GM19397 (cell line): ENCODE measurements at regions not wholly inside any gene's neighbourhood (a gene's known extent, or its start where the extent isn't known, plus 50 kb on each side); places are given as distances from the start of the nearest gene placed in this dataset.
"Not testable (repeated sequence)": the region's sequence is repeated elsewhere in the genome, so short reads cannot be mapped to it uniquely, and the experiment has no call there.

Experiments used
- ATAC-seq: cut with Tn5 transposase; IDR thresholded peaks from one replicate; pipeline ENCODE4 v1.9.1; 2021; ENCODE audit warnings: mild to moderate bottlenecking, moderate library complexity; ENCODE audit not compliant: unreplicated experiment

GRCh38 chr18:10135302-10135926 is 221.6 kb downstream of the VAPA start:
- ATAC-seq: no peak

GRCh38 chr18:10138719-10139118 is 224.9 kb downstream of the VAPA start:
- ATAC-seq: no peak

- ATAC-seq: no peak
These were observed 226.1 kb downstream of the VAPA start for GRCh38 chr18:10139783-10140410.

- ATAC-seq: no peak
These were observed 226.9 kb downstream of the VAPA start for GRCh38 chr18:10140461-10141282.

- no peak for ATAC-seq
These were observed 227.7 kb downstream of the VAPA start for GRCh38 chr18:10141559-10141958.

GRCh38 chr18:10142056-10142455 is 228.2 kb downstream of the VAPA start:
- no peak for ATAC-seq

GRCh38 chr18:10142496-10143160 is 228.8 kb downstream of the VAPA start:
- no peak for ATAC-seq

GRCh38 chr18:10143596-10143995 is 229.8 kb downstream of the VAPA start:
- no peak for ATAC-seq

- ATAC-seq: no peak
These were observed 231.7 kb downstream of the VAPA start for GRCh38 chr18:10145546-10145945.

GRCh38 chr18:10147226-10147625 is 233.4 kb downstream of the VAPA start:
- ATAC-seq: no peak

- ATAC-seq: no peak
These were observed 233.9 kb downstream of the VAPA start for GRCh38 chr18:10147752-10148151.

- no peak for ATAC-seq
These were observed 234.5 kb downstream of the VAPA start for GRCh38 chr18:10148189-10148929.

GRCh38 chr18:10149768-10150556 is 236.1 kb downstream of the VAPA start:
- no peak for ATAC-seq

GRCh38 chr18:10150576-10150975 is 236.8 kb downstream of the VAPA start:
- ATAC-seq: not testable (repeated sequence)

GRCh38 chr18:10152475-10152874 is 238.7 kb downstream of the VAPA start:
- no peak for ATAC-seq

GRCh38 chr18:10153924-10154752 is 240.3 kb downstream of the VAPA start:
- ATAC-seq: no peak

- ATAC-seq: no peak
These were observed 243.9 kb downstream of the VAPA start for GRCh38 chr18:10157706-10158105.

- ATAC-seq: no peak
These were observed 246.4 kb downstream of the VAPA start for GRCh38 chr18:10160251-10160650.

GRCh38 chr18:10161315-10161714 is 247.5 kb downstream of the VAPA start:
- ATAC-seq: no peak
